Neural progenitor cell (in vitro differentiated cells): ENCODE measurements at regions not wholly inside any gene's neighbourhood (a gene's known extent, or its start where the extent isn't known, plus 50 kb on each side); places are given as distances from the start of the nearest gene placed in this dataset.

Source experiments
- EZH2 ChIP-seq: fragments of 200-600 bp; sonication (generic); IDR thresholded peaks from 2 replicates; pipeline ENCODE4 v1.6.1; 2017; ENCODE audit warnings: antibody characterized with exemption, mild to moderate bottlenecking, moderate library complexity
- EZH2phosphoT487 ChIP-seq: fragments of 200-600 bp; sonication (generic); IDR thresholded peaks from 2 replicates; pipeline ENCODE4 v1.6.1; 2017; ENCODE audit warnings: antibody characterized with exemption
- TF ChIP-seq, protein P1 (sequence below): fragments of 200-600 bp; sonication (generic); IDR thresholded peaks from 2 replicates; pipeline ENCODE4 v1.5.1; 2017; ENCODE audit warnings: antibody characterized with exemption, mild to moderate bottlenecking

DNA sequence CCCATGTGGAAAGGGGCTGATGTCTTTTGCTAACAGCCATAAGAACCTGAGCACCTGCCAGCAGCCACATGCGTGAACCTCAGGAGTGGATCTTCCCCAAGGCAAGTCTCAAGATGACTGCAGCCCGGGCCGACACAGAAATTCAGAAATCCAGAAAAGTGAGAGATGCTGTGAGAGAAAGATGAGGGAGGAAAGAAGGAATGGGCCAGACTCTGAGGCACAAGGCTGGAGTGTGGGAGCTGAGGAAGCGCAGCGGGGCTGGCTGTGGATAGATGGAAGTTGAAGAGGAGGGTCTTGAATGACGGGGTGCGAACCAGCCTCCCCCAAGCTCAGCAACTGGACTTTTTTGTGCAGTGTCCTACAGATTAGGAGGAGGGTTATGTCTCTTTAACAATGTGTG lies 337.8 kb downstream of the GADD45G start:
- TF ChIP-seq EZH2, result no peak
- TF ChIP-seq, protein P1, sequence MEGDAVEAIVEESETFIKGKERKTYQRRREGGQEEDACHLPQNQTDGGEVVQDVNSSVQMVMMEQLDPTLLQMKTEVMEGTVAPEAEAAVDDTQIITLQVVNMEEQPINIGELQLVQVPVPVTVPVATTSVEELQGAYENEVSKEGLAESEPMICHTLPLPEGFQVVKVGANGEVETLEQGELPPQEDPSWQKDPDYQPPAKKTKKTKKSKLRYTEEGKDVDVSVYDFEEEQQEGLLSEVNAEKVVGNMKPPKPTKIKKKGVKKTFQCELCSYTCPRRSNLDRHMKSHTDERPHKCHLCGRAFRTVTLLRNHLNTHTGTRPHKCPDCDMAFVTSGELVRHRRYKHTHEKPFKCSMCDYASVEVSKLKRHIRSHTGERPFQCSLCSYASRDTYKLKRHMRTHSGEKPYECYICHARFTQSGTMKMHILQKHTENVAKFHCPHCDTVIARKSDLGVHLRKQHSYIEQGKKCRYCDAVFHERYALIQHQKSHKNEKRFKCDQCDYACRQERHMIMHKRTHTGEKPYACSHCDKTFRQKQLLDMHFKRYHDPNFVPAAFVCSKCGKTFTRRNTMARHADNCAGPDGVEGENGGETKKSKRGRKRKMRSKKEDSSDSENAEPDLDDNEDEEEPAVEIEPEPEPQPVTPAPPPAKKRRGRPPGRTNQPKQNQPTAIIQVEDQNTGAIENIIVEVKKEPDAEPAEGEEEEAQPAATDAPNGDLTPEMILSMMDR, result no peak
- no peak for TF ChIP-seq EZH2phosphoT487
